Cardiac muscle cell (in vitro differentiated cells and primary cell): ENCODE measurements at regions not wholly inside any gene's neighbourhood (a gene's known extent, or its start where the extent isn't known, plus 50 kb on each side); places are given as distances from the start of the nearest gene placed in this dataset.

Experiments
- DNase-seq, 2 donors: peaks; one replicate each; pipeline versions ENCODE4 v3.0.0 to v3.0.0-alpha.2; 2010 to 2017; ENCODE audit warnings: low read depth in 1 of 2, low spot score in 1 of 2
- H3K27ac ChIP-seq: fragments of 200-600 bp; sonication (generic); 2 replicates; pipeline ENCODE4 v1.5.1; 2016
- H3K27me3 ChIP-seq: fragments of 200-600 bp; sonication (generic); 2 replicates; pipeline ENCODE4 v1.6.0; 2016; ENCODE audit warnings: control low read depth
- H3K36me3 ChIP-seq: fragments of 200-600 bp; sonication (generic); 2 replicates; pipeline ENCODE4 v1.5.1; 2016; ENCODE audit warnings: control low read depth
- H3K4me1 ChIP-seq: fragments of 200-600 bp; sonication (generic); 2 replicates; pipeline ENCODE4 v1.8.1; 2017; ENCODE audit warnings: low read depth, mild to moderate bottlenecking, mixed run types
- H3K4me3 ChIP-seq: fragments of 200-600 bp; sonication (generic); 2 replicates; pipeline ENCODE4 v1.5.1; 2016; ENCODE audit warnings: mild to moderate bottlenecking
- H3K9me3 ChIP-seq: fragments of 200-600 bp; sonication (generic); 2 replicates; pipeline ENCODE4 v1.5.1; 2017; ENCODE audit warnings: low read depth, mild to moderate bottlenecking, control low read depth
- TF ChIP-seq, protein P1 (sequence below): IDR thresholded peaks from 2 replicates; pipeline ENCODE4 v1.5.1; 2012; ENCODE audit warnings: low read depth, mild to moderate bottlenecking, low read length

DNA sequence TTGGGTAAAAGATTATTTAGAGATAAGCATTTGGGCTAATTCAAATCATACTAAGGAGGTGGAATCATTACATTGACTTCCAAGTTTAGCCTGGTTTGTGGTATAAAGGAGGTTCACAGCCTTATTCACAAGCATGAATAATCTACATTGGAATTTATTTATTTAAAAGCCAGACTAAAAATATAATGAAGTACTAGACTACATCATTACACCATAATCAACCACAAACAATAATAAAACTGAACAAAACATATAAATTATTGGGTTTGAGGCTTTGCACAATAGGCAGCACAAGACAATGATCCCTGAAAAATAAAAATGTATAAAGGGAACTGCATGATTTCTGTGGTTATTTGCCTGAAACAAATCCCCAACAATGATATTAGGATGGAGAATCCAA is 314.0 kb downstream of the GBA3 start:
- Histone ChIP-seq H3K4me1 (no peaks in the 10 kb centered on the region), H3K36me3 (no peaks in the 10 kb centered on the region), H3K27me3 (no peaks in the 10 kb centered on the region), H3K4me3 (no peak overlapping the region), H3K9me3 (no peaks in the 10 kb centered on the region), H3K27ac (no peak overlapping the region)
- TF ChIP-seq, protein P1, sequence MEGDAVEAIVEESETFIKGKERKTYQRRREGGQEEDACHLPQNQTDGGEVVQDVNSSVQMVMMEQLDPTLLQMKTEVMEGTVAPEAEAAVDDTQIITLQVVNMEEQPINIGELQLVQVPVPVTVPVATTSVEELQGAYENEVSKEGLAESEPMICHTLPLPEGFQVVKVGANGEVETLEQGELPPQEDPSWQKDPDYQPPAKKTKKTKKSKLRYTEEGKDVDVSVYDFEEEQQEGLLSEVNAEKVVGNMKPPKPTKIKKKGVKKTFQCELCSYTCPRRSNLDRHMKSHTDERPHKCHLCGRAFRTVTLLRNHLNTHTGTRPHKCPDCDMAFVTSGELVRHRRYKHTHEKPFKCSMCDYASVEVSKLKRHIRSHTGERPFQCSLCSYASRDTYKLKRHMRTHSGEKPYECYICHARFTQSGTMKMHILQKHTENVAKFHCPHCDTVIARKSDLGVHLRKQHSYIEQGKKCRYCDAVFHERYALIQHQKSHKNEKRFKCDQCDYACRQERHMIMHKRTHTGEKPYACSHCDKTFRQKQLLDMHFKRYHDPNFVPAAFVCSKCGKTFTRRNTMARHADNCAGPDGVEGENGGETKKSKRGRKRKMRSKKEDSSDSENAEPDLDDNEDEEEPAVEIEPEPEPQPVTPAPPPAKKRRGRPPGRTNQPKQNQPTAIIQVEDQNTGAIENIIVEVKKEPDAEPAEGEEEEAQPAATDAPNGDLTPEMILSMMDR = no peak
- no peak for DNase-seq

DNA sequence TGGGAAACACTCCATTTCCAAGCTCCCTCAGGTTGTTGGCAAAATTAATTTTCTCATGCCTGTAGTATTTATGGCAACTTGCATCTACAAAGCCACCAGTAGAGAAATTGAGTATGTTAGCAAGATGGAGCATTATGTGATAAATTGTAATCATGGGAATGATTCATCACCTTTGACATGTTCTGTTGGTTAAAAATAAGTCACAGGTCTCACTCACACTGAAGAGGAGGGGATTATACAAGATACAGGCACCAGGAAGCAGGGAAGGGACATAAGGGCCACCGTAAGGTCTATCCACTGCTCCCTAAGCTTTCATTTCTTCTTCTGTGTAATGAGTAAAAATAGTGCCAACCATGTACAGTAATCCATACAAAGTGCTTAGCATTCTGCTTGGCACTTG is 313.0 kb downstream of the GBA3 start:
- DNase-seq = no peak
- no peaks in the 10 kb centered on the region for H3K4me1 ChIP-seq
- H3K9me3 ChIP-seq = no peaks in the 10 kb centered on the region
- TF ChIP-seq, protein P1 = no peak
- no peak overlapping the region for H3K27ac ChIP-seq
- H3K36me3 ChIP-seq = no peaks in the 10 kb centered on the region
- no peaks in the 10 kb centered on the region for H3K27me3 ChIP-seq
- no peak overlapping the region for H3K4me3 ChIP-seq

DNA sequence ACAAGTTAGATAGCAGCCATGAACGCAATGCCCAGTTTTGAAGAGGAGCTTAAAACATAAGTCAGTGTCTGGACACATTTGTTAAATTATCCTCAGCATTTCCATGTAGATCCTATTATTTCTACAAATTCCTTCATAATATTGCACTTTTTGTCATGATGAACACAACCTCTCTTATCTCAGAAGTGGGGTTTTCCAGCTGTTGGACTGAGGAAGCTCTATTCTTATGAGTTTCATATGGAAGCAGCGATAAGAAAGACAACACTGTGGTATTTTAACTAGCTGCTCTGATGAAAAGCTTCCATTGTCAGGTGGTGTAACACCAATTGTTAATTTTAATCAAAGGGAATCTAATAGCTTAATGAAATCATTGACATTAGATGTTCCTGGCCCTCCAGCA is 308.7 kb downstream of the GBA3 start:
- no peak for DNase-seq
- Histone ChIP-seq H3K9me3 (no peaks in the 10 kb centered on the region), H3K27ac (no peak overlapping the region)

DNA sequence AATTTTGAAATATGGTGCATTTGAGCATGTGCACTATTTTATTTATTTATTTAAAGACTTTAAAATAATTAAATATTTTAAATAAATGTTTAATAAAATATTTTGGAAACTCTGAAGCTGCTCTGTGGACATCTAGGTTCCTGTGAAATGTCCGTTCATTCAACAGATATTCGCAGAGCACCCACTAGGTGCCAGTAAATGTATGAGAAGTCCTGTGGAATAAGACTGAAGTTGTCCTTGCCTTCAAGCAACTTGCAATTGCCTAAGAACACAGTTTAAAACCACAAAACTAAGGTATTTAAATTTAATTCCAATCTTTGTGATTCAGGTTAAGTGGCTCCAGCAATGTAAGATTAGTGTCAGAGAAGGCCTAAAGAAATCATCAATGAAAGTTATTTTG is 306.7 kb downstream of the GBA3 start:
- no peak for DNase-seq
- H3K27me3 ChIP-seq = no peaks in the 10 kb centered on the region
- H3K27ac ChIP-seq = no peak overlapping the region
- H3K9me3 ChIP-seq = no peaks in the 10 kb centered on the region
- no peak overlapping the region for H3K4me3 ChIP-seq
- no peaks in the 10 kb centered on the region for H3K4me1 ChIP-seq
- no peaks in the 10 kb centered on the region for H3K36me3 ChIP-seq
- TF ChIP-seq, protein P1 = no peak

More for the DNA sequence above, 308.7 kb downstream of the GBA3 start:
- no peaks in the 10 kb centered on the region for H3K36me3 ChIP-seq
- no peak overlapping the region for H3K4me3 ChIP-seq
- no peaks in the 10 kb centered on the region for H3K27me3 ChIP-seq
- H3K4me1 ChIP-seq = no peaks in the 10 kb centered on the region
- TF ChIP-seq, protein P1 = no peak

DNA sequence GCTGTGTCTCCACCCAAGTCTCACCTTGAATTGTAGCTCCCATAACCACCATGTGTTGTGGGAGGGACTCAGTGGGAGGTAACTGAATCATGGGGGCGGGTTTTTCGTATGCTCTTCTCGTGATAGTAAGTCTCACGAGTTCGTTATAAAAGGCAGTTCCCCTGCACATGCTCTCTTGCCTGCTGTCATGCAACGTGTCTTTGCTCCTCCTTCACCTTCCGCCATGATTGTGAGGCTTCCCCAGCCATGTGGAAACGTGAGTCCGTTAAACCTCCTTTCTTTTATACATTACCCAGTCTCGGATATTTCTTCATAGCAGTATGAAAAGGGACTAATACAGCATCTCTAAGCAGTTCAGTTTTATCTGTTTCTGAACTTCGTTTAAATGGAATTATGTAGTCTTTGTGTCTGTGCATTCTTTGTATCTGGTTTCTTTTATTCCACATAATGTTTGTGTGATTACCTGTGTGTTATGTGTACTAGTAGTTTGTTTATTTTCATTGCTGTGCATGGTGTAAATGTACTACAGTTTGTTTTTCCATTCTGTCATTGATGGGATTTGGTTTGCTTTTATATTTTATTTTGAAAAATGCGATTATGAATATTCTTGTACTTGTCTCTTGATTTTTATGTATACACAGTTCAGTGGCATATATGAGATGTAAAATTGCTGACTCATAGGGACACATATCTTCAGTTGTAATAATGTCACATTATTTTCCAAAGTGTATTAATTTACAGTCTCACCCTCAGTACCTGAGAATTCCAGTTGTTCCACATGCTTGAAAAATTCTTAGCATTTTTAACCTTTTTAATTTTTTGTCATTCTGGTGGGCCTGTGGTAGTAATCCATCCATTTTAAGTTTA is 304.9 kb downstream of the GBA3 start:
- Histone ChIP-seq H3K27me3 (no peaks in the 10 kb centered on the region), H3K9me3 (no peaks in the 10 kb centered on the region), H3K4me1 (no peaks in the 10 kb centered on the region), H3K4me3 (no peak overlapping the region), H3K27ac (no peak overlapping the region), H3K36me3 (no peaks in the 10 kb centered on the region)
- DNase-seq = no peak
- TF ChIP-seq, protein P1 = no peak
